Kidney (tissue), 13 donors: ENCODE measurements at regions not wholly inside any gene's neighbourhood (a gene's known extent, or its start where the extent isn't known, plus 50 kb on each side); places are given as distances from the start of the nearest gene placed in this dataset.

ENCODE experiments used
- DNase-seq, 5 donors: peaks; one replicate each; pipeline ENCODE4 v3.0.0-alpha.2; 2013 to 2020
- FAIRE-seq: peaks from 2 replicates; lab custom pipeline; 2012; peaks lifted over from hg19 to GRCh38; lab: Jason Lieb, UNC
- H3K27ac ChIP-seq, 2 donors: one replicate each; pipeline ENCODE4 v1.7.0; 2013; ENCODE audit warnings: low read depth in 2 of 2, low read length in 2 of 2, inconsistent platforms in 1 of 2
- H3K27me3 ChIP-seq: one replicate; pipeline ENCODE4 v1.7.1; 2013; ENCODE audit warnings: low read length, inconsistent platforms; ENCODE audit not compliant: control insufficient read depth, insufficient read depth
- H3K36me3 ChIP-seq, 3 donors: one replicate each; pipeline versions ENCODE4 v1.7.0 to v1.7.1; 2013; ENCODE audit warnings: low read length in 3 of 3, control low read depth in 1 of 3, inconsistent platforms in 1 of 3; ENCODE audit not compliant: insufficient read depth in 3 of 3, control insufficient read depth in 2 of 3
- H3K4me1 ChIP-seq, 3 donors: one replicate each; pipeline versions ENCODE4 v1.7.0 to v1.7.1; 2013; ENCODE audit warnings: low read length in 3 of 3, inconsistent platforms in 1 of 3, low read depth in 1 of 3; ENCODE audit not compliant: control insufficient read depth in 2 of 3, insufficient read depth in 2 of 3
- H3K4me3 ChIP-seq, 3 donors: one replicate each; pipeline versions ENCODE4 v1.7.0 to v1.8.1; 2013; ENCODE audit warnings: low read length in 3 of 3, control low read depth in 1 of 3, inconsistent platforms in 1 of 3
- H3K9ac ChIP-seq, 3 donors: one replicate each; pipeline versions ENCODE4 v1.7.0 to v1.7.1; 2013; ENCODE audit warnings: low read length in 3 of 3, control low read depth in 1 of 3, inconsistent platforms in 1 of 3
- H3K9me3 ChIP-seq, 3 donors: one replicate each; pipeline versions ENCODE4 v1.7.0 to v1.7.1; 2013; ENCODE audit warnings: low read length in 3 of 3, control low read depth in 1 of 3, inconsistent platforms in 1 of 3; ENCODE audit not compliant: control insufficient read depth in 2 of 3, insufficient read depth in 1 of 3
- intact Hi-C: fragments of 100-400 bp; cut with DNase I; formaldehyde crosslinking; loops from one replicate; pipeline ENCODE4 v1.11.1; 2022
- TF ChIP-seq, protein P1 (sequence below): IDR thresholded peaks from 3 replicates; pipeline ENCODE4 v1.5.1; 2012; ENCODE audit warnings: mild to moderate bottlenecking, moderate library complexity, borderline replicate concordance; ENCODE audit not compliant: insufficient read depth; ENCODE audit errors: extremely low read depth
- donor health status: control.
- donor health status: control.
- donor health status: control.
- donor health status: control.
- donor health status: control.
- donor health status: DM: yes; HTN: yes; CAD: no.
- donor health status: Normal renal cell carcinoma (clear cell type).

DNA sequence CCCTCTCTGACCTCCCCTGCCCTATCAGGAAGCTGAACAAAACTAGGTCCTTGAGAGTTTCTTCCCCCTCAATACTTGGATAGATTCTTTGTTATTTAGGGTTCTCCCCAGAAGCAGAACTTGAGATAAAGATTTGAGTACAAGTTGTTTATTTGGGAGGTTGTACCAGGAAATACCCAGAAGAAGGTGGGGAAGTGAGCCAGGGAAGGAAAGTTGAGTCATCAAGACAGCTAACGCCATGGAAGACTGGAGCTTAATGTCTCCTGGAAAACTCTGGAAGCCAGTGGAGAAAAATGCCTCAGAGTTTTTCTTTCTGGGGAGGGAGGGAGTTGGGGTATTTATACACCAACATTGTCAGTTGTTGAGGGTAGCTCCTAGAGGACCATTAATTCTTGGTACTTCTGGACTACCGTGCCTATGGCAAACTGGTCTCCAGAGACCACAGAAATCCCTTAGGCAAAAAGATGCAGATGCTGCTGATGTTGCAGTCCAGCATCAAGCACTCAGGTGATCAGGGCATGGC is 102.6 kb upstream of the ZFP64 start:
- H3K9me3 ChIP-seq, result peaks cover 0 to 6% (median 0%) of the 10 kb centered on the region in 3 donors
- H3K9ac ChIP-seq, result no peak overlapping the region
- no peaks in the 10 kb centered on the region for H3K36me3 ChIP-seq
- no peak overlapping the region for H3K4me3 ChIP-seq
- no peak for FAIRE-seq
- no peak for DNase-seq
- H3K27ac ChIP-seq, result no peak overlapping the region
- intact Hi-C loops, result no loop called here
- H3K4me1 ChIP-seq, result no peaks in the 10 kb centered on the region
- no peaks in the 10 kb centered on the region for H3K27me3 ChIP-seq
- TF ChIP-seq, protein P1, sequence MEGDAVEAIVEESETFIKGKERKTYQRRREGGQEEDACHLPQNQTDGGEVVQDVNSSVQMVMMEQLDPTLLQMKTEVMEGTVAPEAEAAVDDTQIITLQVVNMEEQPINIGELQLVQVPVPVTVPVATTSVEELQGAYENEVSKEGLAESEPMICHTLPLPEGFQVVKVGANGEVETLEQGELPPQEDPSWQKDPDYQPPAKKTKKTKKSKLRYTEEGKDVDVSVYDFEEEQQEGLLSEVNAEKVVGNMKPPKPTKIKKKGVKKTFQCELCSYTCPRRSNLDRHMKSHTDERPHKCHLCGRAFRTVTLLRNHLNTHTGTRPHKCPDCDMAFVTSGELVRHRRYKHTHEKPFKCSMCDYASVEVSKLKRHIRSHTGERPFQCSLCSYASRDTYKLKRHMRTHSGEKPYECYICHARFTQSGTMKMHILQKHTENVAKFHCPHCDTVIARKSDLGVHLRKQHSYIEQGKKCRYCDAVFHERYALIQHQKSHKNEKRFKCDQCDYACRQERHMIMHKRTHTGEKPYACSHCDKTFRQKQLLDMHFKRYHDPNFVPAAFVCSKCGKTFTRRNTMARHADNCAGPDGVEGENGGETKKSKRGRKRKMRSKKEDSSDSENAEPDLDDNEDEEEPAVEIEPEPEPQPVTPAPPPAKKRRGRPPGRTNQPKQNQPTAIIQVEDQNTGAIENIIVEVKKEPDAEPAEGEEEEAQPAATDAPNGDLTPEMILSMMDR, result no peak

DNA sequence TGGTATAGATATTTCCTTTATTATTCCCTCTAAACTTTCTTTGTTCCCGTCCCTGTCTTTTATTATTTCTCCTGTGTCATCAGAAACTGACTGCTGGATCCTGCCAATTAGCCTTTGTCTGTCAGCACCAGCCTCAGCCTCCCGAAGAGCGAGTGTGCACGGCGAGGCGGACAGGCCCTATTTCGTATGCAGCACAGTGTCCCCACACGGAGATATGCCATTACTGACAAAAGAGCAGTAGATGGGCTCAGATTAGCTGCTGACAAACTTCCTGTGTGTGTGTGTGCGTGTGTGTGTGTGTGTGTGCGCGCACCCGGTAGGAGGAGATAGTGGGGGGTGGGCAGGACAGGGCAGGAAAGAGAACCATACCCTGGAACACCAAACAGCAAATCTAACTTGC is 99.5 kb upstream of the ZFP64 start:
- Histone ChIP-seq H3K4me3 (no peak overlapping the region), H3K27ac (no peak overlapping the region), H3K36me3 (no peaks in the 10 kb centered on the region), H3K4me1 (no peaks in the 10 kb centered on the region), H3K9ac (no peak overlapping the region), H3K27me3 (no peaks in the 10 kb centered on the region), H3K9me3 (peaks cover 0 to 6% (median 0%) of the 10 kb centered on the region in 3 donors)
- TF ChIP-seq, protein P1, result no peak
- intact Hi-C loops, result no loop called here
- DNase-seq (no peak), FAIRE-seq (no peak)

DNA sequence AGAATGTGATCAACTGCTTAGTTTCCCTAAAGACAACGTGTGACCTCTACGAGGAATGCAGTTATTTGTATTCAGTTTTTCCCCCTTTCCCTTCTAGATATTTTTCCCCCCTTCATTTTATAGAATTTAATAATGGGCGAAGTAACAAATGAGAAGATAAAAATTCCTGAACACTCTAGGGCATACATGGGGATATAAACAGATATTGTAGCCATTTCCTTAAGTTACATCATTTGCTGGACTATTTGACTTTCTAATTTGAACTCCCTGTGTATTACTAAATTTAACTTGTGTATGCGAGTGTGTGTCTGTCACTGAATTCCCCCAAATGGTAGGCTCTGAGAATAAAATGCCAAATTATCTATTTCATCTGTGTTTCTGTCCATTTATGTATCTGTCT is 99.0 kb upstream of the ZFP64 start:
- H3K9me3 ChIP-seq, result peaks cover 0 to 6% (median 0%) of the 10 kb centered on the region in 3 donors
- TF ChIP-seq, protein P1, result no peak
- no peak overlapping the region for H3K9ac ChIP-seq
- intact Hi-C loops, result no loop called here
- no peaks in the 10 kb centered on the region for H3K36me3 ChIP-seq
- H3K4me1 ChIP-seq, result no peaks in the 10 kb centered on the region
- H3K27me3 ChIP-seq, result no peaks in the 10 kb centered on the region
- H3K4me3 ChIP-seq, result no peak overlapping the region
- FAIRE-seq (no peak), DNase-seq (no peak)
- no peak overlapping the region for H3K27ac ChIP-seq
